Upper lobe of right lung (tissue), 1 donor: ENCODE measurements at regions not wholly inside any gene's neighbourhood (a gene's known extent, or its start where the extent isn't known, plus 50 kb on each side); places are given as distances from the start of the nearest gene placed in this dataset.

Experiments
- ATAC-seq: fragments of 200-7000 bp; cut with Tn5 transposase; one replicate; pipeline ENCODE4 v1.9.1; 2020; ENCODE audit warnings: mild to moderate bottlenecking, moderate library complexity
- DNase-seq: peaks from one replicate; pipeline ENCODE4 v3.0.0-alpha.2; 2020
- H3K27ac ChIP-seq: fragments of 200-600 bp; one replicate; pipeline ENCODE4 v1.8.0; 2022
- H3K27me3 ChIP-seq: fragments of 200-600 bp; one replicate; pipeline ENCODE4 v1.8.0; 2022; ENCODE audit warnings: mild to moderate bottlenecking
- H3K36me3 ChIP-seq: fragments of 200-600 bp; one replicate; pipeline ENCODE4 v1.8.0; 2022
- H3K4me1 ChIP-seq: fragments of 200-600 bp; one replicate; pipeline ENCODE4 v1.8.0; 2022
- H3K4me3 ChIP-seq: fragments of 200-600 bp; one replicate; pipeline ENCODE4 v1.8.0; 2022; ENCODE audit warnings: mild to moderate bottlenecking
- H3K9me3 ChIP-seq: fragments of 200-600 bp; one replicate; pipeline ENCODE4 v1.8.0; 2022
- CTCF ChIP-seq: fragments of 200-600 bp; IDR thresholded peaks from one replicate; pipeline ENCODE4 v1.8.0; 2022; ENCODE audit warnings: antibody characterized with exemption
- intact Hi-C: fragments of 100-400 bp; cut with DNase I; formaldehyde crosslinking; loops from one replicate; pipeline ENCODE4 v1.11.0; 2022
- donor health status: DM: no; HTN: yes; CAD: no; lungs with severe emphysema.

GRCh38 chr3:72571052-72571451 is 277.2 kb downstream of the SHQ1 start:
- Histone ChIP-seq H3K36me3 (no peaks in the 10 kb centered on the region), H3K9me3 (no peaks in the 10 kb centered on the region), H3K27ac (no peak overlapping the region), H3K4me3 (no peak overlapping the region), H3K27me3 (no peaks in the 10 kb centered on the region), H3K4me1 (no peaks in the 10 kb centered on the region)
- TF ChIP-seq CTCF = no peak
- intact Hi-C loops = no loop called here
- no peak for DNase-seq
- no peak for ATAC-seq

- TF ChIP-seq CTCF = no peak
- ATAC-seq = no peak
- no peak for DNase-seq
- H3K27me3 ChIP-seq = no peaks in the 10 kb centered on the region
- H3K4me1 ChIP-seq = no peaks in the 10 kb centered on the region
- no peak overlapping the region for H3K27ac ChIP-seq
- no peaks in the 10 kb centered on the region for H3K36me3 ChIP-seq
- intact Hi-C loops = no loop called here
- H3K4me3 ChIP-seq = no peak overlapping the region
- H3K9me3 ChIP-seq = no peaks in the 10 kb centered on the region
Observed at GRCh38 chr3:72569754-72570440, 278.3 kb downstream of the SHQ1 start.

- DNase-seq (no peak), ATAC-seq (no peak)
- intact Hi-C loops = no loop called here
Observed at GRCh38 chr3:72568083-72568482, 280.2 kb downstream of the SHQ1 start.

GRCh38 chr3:72567474-72567873 is 280.8 kb downstream of the SHQ1 start:
- TF ChIP-seq CTCF = no peak
- Histone ChIP-seq H3K27ac (no peak overlapping the region), H3K36me3 (no peaks in the 10 kb centered on the region), H3K9me3 (no peaks in the 10 kb centered on the region), H3K27me3 (no peaks in the 10 kb centered on the region), H3K4me3 (no peak overlapping the region), H3K4me1 (no peaks in the 10 kb centered on the region)
- intact Hi-C loops = no loop called here
- DNase-seq = no peak
- peak; percentile 86 for ATAC-seq

More at GRCh38 chr3:72568083-72568482, 280.2 kb downstream of the SHQ1 start:
- no peaks in the 10 kb centered on the region for H3K27me3 ChIP-seq
- H3K4me1 ChIP-seq = no peaks in the 10 kb centered on the region
- H3K4me3 ChIP-seq = no peak overlapping the region
- no peak overlapping the region for H3K27ac ChIP-seq
- no peaks in the 10 kb centered on the region for H3K9me3 ChIP-seq
- H3K36me3 ChIP-seq = no peaks in the 10 kb centered on the region
- TF ChIP-seq CTCF = no peak

GRCh38 chr3:72565593-72565992 is 282.7 kb downstream of the SHQ1 start:
- TF ChIP-seq CTCF = no peak
- H3K9me3 ChIP-seq = peaks cover 7% of the 10 kb centered on the region
- no peak for DNase-seq
- no peak overlapping the region for H3K4me3 ChIP-seq
- no peaks in the 10 kb centered on the region for H3K27me3 ChIP-seq
- no peaks in the 10 kb centered on the region for H3K4me1 ChIP-seq
- H3K27ac ChIP-seq = no peak overlapping the region
- no peak for ATAC-seq
- H3K36me3 ChIP-seq = no peaks in the 10 kb centered on the region
- intact Hi-C loops = no loop called here
